ENCODE measurements at regions not wholly inside any gene's neighbourhood (a gene's known extent, or its start where the extent isn't known, plus 50 kb on each side); places are given as distances from the start of the nearest gene placed in this dataset.
"Not testable (repeated sequence)": the region's sequence is repeated elsewhere in the genome, so short reads cannot be mapped to it uniquely, and the experiment has no call there.

GRCh38 chr14:48193893-48194292 lies 518.5 kb upstream of the MDGA2 start:
- no peak for FAIRE-seq
- no peak for DNase-seq (ENCODE audit: insufficient read length, low spot score)

DNA sequence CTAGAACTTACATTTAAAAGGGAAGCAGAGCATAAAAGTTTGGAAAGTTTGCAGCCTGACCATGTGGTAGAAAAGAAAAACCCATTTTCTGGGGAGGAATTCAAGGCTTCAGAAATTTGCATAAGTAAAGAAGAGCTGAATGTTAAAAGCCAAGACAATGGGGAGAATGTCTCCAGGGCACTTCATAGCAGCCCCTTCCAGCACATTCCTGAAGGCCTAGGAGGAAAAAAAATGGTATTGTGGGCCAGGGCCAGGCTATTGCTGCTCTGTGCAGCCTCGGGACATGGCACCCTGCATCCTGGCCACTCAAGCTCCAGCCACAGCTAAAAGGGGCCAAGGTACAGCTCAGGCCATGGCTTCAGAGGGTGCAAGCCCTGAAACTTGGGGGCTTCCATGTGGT lies 474.2 kb upstream of the MDGA2 start:
- not testable (repeated sequence) for FAIRE-seq; DNase-seq (ENCODE audit: insufficient read length, low spot score)

- DNase-seq (ENCODE audit: insufficient read length, low spot score) = no peak
- no peak for FAIRE-seq
These were observed 465.4 kb upstream of the MDGA2 start for GRCh38 chr14:48140804-48141203.

DNA sequence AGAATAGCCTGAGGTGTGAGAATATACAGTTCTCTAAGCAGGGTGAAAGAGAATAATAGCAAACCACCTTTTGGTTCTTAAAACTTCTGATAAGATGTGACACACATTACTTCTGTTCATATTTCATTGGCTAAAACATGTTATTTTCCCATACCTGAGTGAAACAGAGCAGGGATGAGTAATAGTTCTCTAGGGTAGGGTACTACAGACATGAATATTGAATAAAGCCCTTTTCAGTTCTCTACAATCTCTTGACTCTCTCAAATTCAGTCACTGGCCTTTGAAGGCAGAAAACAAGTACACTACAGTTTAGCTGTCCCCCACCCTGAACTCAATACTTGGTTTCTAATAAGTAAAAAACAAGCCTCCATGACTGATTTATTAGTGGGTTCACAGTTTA lies 454.1 kb upstream of the MDGA2 start:
- DNase-seq (ENCODE audit: insufficient read length, low spot score) (no peak), FAIRE-seq (no peak)

- no peak for FAIRE-seq
- DNase-seq (ENCODE audit: insufficient read length, low spot score) = no peak
These were observed 452.3 kb upstream of the MDGA2 start for GRCh38 chr14:48127674-48128073.

GRCh38 chr14:48125654-48126053 lies 450.2 kb upstream of the MDGA2 start:
- DNase-seq (ENCODE audit: insufficient read length, low spot score) (no peak), FAIRE-seq (no peak)

DNA sequence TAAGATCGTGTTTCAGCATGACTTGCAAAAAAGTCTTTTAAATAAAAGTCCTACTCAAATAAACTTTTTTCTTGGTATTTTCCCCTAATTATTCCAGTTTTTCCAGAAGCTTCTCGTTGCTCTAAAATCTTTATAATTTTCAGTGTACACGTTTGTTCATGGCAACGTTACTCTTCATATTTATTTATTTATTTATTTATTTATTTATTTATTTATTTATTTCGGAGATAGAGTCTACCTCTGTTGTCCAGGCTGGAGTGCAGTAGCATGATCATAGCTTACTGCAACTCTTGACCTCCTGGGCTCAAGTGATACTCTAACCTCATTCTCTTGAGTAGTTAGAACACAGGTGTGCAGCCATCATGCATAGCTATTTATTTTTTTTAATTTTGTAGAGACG lies 438.3 kb upstream of the MDGA2 start:
- DNase-seq (ENCODE audit: insufficient read length, low spot score) (no peak), FAIRE-seq (no peak)

- FAIRE-seq (no peak), DNase-seq (ENCODE audit: insufficient read length, low spot score) (no peak)
These were observed 435.7 kb upstream of the MDGA2 start for GRCh38 chr14:48111151-48111550.

DNA sequence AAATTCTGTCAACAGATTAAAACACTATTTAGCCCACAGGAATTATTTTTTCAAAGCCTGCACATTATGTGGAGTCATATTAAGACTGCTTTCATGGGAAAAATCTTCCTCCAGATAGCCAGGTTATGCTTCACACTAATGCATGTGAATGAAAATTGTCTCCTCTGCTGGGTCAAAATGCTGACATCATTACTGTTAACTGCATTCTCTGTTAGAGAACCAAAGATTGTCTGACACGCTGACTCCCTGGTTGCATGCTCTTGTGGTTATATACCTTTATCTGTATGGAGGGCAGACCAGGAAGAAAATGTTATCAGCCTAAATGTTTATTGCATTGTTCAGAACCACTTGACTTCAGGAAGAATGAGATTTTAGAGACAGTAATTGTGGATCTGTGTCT lies 432.2 kb upstream of the MDGA2 start:
- no peak for DNase-seq (ENCODE audit: insufficient read length, low spot score)
- FAIRE-seq = no peak

DNA sequence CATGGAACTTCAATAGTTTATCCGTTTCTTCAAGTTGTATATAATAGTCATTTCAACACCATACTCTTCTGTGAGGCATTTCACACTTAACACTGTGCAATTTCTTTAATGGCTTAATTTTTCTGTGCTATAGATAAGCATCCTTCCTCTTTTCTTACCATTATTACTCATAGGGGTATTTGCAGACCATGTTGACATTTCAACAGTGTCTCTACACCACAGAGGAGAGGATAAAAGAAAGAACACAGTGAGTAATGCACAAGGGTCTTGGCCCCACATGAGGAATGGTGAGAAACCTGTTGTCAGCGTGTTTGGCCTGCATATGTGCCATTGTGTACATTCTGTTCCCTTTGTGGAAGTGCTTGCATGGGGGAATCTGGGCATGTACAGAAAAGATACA lies 421.5 kb upstream of the MDGA2 start:
- DNase-seq (ENCODE audit: insufficient read length, low spot score) (no peak), FAIRE-seq (no peak)

DNA sequence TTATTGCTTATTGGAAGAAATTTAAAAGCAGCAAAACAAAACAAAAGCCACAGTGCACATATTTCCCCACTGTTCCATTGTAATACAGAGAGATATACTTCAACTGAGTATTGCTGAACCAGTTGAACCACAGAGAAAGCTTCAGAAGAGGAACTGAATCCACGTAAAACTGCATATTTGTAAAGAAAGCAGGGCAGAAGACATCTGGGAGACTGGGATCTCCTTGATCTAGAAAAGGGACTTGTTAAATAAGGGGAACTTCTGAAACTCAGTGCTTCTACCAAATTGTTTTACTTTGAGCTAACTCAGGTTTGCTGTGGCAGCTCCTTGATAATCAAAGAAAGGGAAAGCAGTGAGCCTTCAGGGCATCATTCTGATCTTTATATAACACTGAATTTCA lies 411.1 kb upstream of the MDGA2 start:
- FAIRE-seq = no peak

GRCh38 chr14:48075487-48075886 lies 400.1 kb upstream of the MDGA2 start:
- FAIRE-seq (no peak), DNase-seq (ENCODE audit: insufficient read length, low spot score) (no peak)

More for the DNA sequence above, 411.1 kb upstream of the MDGA2 start:
- no peak for DNase-seq (ENCODE audit: insufficient read length, low spot score)

DNA sequence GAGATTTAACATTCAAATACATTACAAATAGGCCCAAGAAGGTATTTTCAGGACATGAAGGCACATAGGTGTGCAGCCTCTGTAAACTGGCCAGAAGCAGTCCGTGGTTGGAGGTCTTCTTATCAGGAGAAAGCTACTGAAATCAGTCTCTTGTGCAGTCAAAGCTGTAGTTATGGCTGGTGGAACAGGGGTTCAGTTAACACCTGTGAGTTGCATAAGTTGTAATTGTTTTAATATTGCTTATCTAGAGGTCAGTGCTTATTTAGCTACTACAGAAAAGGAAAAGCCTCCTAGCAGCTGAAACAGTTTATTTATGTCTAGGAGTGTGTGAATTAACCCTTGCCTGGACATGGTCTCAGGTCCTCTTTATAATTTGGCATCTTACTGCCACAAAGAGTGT lies 377.6 kb upstream of the MDGA2 start:
- FAIRE-seq (no peak), DNase-seq (ENCODE audit: insufficient read length, low spot score) (no peak)

- FAIRE-seq (no peak), DNase-seq (ENCODE audit: insufficient read length, low spot score) (no peak)
These were observed 360.4 kb upstream of the MDGA2 start for GRCh38 chr14:48035836-48036235.

- FAIRE-seq (no peak), DNase-seq (ENCODE audit: insufficient read length, low spot score) (no peak)
These were observed 351.7 kb upstream of the MDGA2 start for GRCh38 chr14:48027115-48027514.

GRCh38 chr14:48023881-48024280 lies 348.5 kb upstream of the MDGA2 start:
- FAIRE-seq (no peak), DNase-seq (ENCODE audit: insufficient read length, low spot score) (no peak)

DNA sequence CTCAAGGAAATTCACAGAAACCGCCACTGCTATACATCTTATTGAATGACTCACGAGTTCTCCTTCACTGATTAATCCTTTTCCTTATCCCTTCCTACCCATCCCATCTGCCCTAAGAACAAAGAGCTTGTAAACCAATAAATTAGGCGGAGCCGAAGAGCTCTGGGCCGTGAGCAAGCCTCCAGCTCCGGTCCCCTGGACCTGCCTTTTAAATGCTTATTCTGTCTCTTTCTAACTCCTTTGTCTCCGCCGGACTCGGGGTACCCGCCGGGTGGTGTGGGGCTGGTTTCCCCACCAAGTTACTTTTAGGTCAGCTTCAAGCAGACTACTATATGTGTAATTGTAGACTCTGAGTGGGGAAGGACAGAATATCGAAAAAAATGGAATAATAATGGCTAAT lies 336.1 kb upstream of the MDGA2 start:
- FAIRE-seq; DNase-seq (ENCODE audit: insufficient read length, low spot score): not testable (repeated sequence)

GRCh38 chr14:48008646-48009045 lies 333.2 kb upstream of the MDGA2 start:
- no peak for FAIRE-seq
- no peak for DNase-seq (ENCODE audit: insufficient read length, low spot score)

- DNase-seq (ENCODE audit: insufficient read length, low spot score) (no peak), FAIRE-seq (no peak)
These were observed 330.6 kb upstream of the MDGA2 start for GRCh38 chr14:48005986-48006385.

GRCh38 chr14:47993883-47994282 lies 318.5 kb upstream of the MDGA2 start:
- FAIRE-seq (no peak), DNase-seq (ENCODE audit: insufficient read length, low spot score) (no peak)

DNA sequence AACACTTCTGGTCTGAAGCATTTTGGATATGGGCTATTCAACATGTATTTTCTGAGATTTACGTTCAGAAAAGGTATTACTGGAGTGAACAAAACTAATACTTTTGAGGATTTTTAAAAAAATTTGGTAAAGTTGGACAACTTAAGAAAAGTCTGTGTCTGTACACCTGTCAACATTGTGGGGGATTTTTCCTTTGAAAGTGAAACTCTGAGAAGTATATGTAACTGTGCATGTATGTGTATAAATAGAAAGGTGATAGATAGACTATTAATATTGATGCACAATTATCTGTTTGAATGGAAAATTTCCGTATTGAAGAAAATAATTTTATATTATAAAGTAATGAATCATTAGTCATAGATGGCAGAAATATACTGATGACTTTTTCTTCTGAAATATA lies 312.8 kb upstream of the MDGA2 start:
- DNase-seq (ENCODE audit: insufficient read length, low spot score) (no peak), FAIRE-seq (no peak)

GRCh38 chr14:47978871-47979270 lies 303.5 kb upstream of the MDGA2 start:
- FAIRE-seq = no peak

DNA sequence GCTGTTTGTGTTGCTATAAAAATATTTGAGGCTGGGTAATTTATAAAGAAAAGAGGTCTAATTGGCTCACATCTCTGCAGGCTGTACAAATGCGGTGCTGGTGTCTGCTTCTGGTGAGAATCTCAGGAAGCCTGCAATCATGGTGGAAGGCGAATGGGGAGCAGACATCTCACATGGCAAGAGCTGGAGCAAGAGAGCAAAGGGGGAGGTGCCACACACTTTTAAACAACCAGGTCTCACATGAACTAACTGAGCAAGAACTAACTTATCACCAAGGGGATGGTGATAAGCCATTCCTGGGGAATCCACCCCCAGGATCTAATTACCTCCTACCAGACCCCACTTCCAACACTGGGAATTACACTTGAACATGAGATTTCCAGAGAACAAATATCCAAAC lies 300.7 kb upstream of the MDGA2 start:
- DNase-seq (ENCODE audit: insufficient read length, low spot score) = no peak
- no peak for FAIRE-seq

More at GRCh38 chr14:47978871-47979270, 303.5 kb upstream of the MDGA2 start:
- no peak for DNase-seq (ENCODE audit: insufficient read length, low spot score)

Data from GM19239 (cell line).